H9 (cell line): ENCODE measurements at regions not wholly inside any gene's neighbourhood (a gene's known extent, or its start where the extent isn't known, plus 50 kb on each side); places are given as distances from the start of the nearest gene placed in this dataset.

Experiments
- DNase-seq: peaks from one replicate; pipeline ENCODE4 v3.0.0-alpha.2; 2017
- H2AFZ ChIP-seq: one replicate; pipeline ENCODE4 v1.6.1; 2013; ENCODE audit warnings: mild to moderate bottlenecking, low read length, control low read depth, moderate library complexity
- H2AK5ac ChIP-seq: 2 replicates; pipeline ENCODE4 v1.6.1; 2013; ENCODE audit warnings: low read length, control low read depth, mixed read lengths; ENCODE audit not compliant: insufficient read length
- H2BK120ac ChIP-seq: one replicate; pipeline ENCODE4 v1.6.1; 2013; ENCODE audit warnings: low read depth, mild to moderate bottlenecking, low read length, control low read depth, inconsistent platforms; ENCODE audit not compliant: poor library complexity, severe bottlenecking
- H2BK12ac ChIP-seq: 2 replicates; pipeline ENCODE4 v1.6.1; 2013; ENCODE audit warnings: low read length, control low read depth, mixed read lengths, low read depth; ENCODE audit not compliant: insufficient read length
- H2BK15ac ChIP-seq: 2 replicates; pipeline ENCODE4 v1.6.1; 2013; ENCODE audit warnings: low read depth, low read length, control low read depth
- H2BK20ac ChIP-seq: one replicate; pipeline ENCODE4 v1.6.1; 2013; ENCODE audit warnings: low read depth, mild to moderate bottlenecking, low read length, control low read depth, inconsistent platforms; ENCODE audit not compliant: poor library complexity, severe bottlenecking
- H2BK5ac ChIP-seq: 2 replicates; pipeline ENCODE4 v1.6.1; 2013; ENCODE audit warnings: low read length, control low read depth, mixed read lengths; ENCODE audit not compliant: insufficient read length
- H3K14ac ChIP-seq: 2 replicates; pipeline ENCODE4 v1.6.1; 2013; ENCODE audit warnings: low read length, control low read depth; ENCODE audit not compliant: insufficient read depth
- H3K18ac ChIP-seq: 2 replicates; pipeline ENCODE4 v1.6.1; 2013; ENCODE audit warnings: low read depth, mild to moderate bottlenecking, mixed read lengths, low read length, control low read depth; ENCODE audit not compliant: insufficient read length
- H3K23ac ChIP-seq: 2 replicates; pipeline ENCODE4 v1.6.1; 2013; ENCODE audit warnings: low read length, control low read depth, mixed read lengths, low read depth; ENCODE audit not compliant: insufficient read length
- H3K23me2 ChIP-seq: 2 replicates; pipeline ENCODE4 v1.6.1; 2013; ENCODE audit warnings: low read depth, mild to moderate bottlenecking, mixed read lengths, low read length, control low read depth; ENCODE audit not compliant: insufficient read length, poor library complexity, severe bottlenecking
- H3K27ac ChIP-seq: 2 replicates; pipeline ENCODE4 v1.5.1; 2013; ENCODE audit warnings: low read length, control low read depth, mixed read lengths, low read depth; ENCODE audit not compliant: insufficient read length
- H3K27me3 ChIP-seq: 2 replicates; pipeline ENCODE4 v1.6.1; 2013; ENCODE audit warnings: low read length, control low read depth, inconsistent platforms; ENCODE audit not compliant: insufficient read depth
- H3K4ac ChIP-seq: 2 replicates; pipeline ENCODE4 v1.6.1; 2013; ENCODE audit warnings: low read depth, mild to moderate bottlenecking, control low read depth, inconsistent platforms, low read length, moderate library complexity
- H3K4me1 ChIP-seq: 2 replicates; pipeline ENCODE4 v1.6.1; 2013; ENCODE audit warnings: low read length, control low read depth, inconsistent platforms; ENCODE audit not compliant: insufficient read depth
- H3K4me2 ChIP-seq: 2 replicates; pipeline ENCODE4 v1.6.1; 2013; ENCODE audit warnings: low read length, control low read depth, mixed read lengths; ENCODE audit not compliant: insufficient read length, insufficient read depth
- H3K56ac ChIP-seq: 2 replicates; pipeline ENCODE4 v1.6.1; 2013; ENCODE audit warnings: low read depth, mild to moderate bottlenecking, mixed read lengths, low read length, control low read depth; ENCODE audit not compliant: insufficient read length
- H3K79me1 ChIP-seq: 2 replicates; pipeline ENCODE4 v1.6.1; 2013; ENCODE audit warnings: low read depth, mild to moderate bottlenecking, moderate library complexity, low read length, control low read depth, inconsistent platforms; ENCODE audit not compliant: insufficient read depth, poor library complexity, severe bottlenecking
- H3K79me2 ChIP-seq: 2 replicates; pipeline ENCODE4 v1.6.1; 2013; ENCODE audit warnings: low read length, control low read depth, inconsistent platforms; ENCODE audit not compliant: insufficient read depth
- H3K9ac ChIP-seq: 2 replicates; pipeline ENCODE4 v1.6.1; 2013; ENCODE audit warnings: low read length, control low read depth, mixed read lengths; ENCODE audit not compliant: insufficient read length; ENCODE audit errors: extremely low read depth
- H3K9me3 ChIP-seq: one replicate; pipeline ENCODE4 v1.6.1; 2013; ENCODE audit warnings: low read depth, low read length, inconsistent platforms; ENCODE audit not compliant: control insufficient read depth
- H3T11ph ChIP-seq: one replicate; pipeline ENCODE4 v1.6.1; 2013; ENCODE audit warnings: mild to moderate bottlenecking, low read length, control low read depth, inconsistent platforms
- H4K20me1 ChIP-seq: one replicate; pipeline ENCODE4 v1.6.1; 2013; ENCODE audit not compliant: control insufficient read depth, insufficient read length, insufficient read depth
- H4K5ac ChIP-seq: 2 replicates; pipeline ENCODE4 v1.6.1; 2013; ENCODE audit warnings: low read depth, mild to moderate bottlenecking, mixed read lengths, low read length, control low read depth; ENCODE audit not compliant: insufficient read length
- H4K8ac ChIP-seq: replicated peaks from 2 replicates; pipeline ENCODE4 v1.6.1; 2013; ENCODE audit warnings: low read length, control low read depth, mixed read lengths, low read depth; ENCODE audit not compliant: insufficient read length
- H4K91ac ChIP-seq: 2 replicates; pipeline ENCODE4 v1.6.1; 2013; ENCODE audit warnings: low read depth, mild to moderate bottlenecking, moderate library complexity, mixed read lengths, low read length, control low read depth; ENCODE audit not compliant: insufficient read length
- H3K27ac Mint-ChIP-seq, 3 experiments: 2 replicates in 2 of 3; 3 replicates in 1 of 3; pipeline ENCODE4 v1.8.0; 2020 to 2021; ENCODE audit warnings: mixed read lengths in 3 of 3, mild to moderate bottlenecking in 1 of 3, moderate library complexity in 1 of 3
- H3K27me3 Mint-ChIP-seq: 2 replicates; pipeline ENCODE4 v1.8.0; 2021; ENCODE audit warnings: low read depth, mild to moderate bottlenecking, moderate library complexity, mixed read lengths
- H3K36me3 Mint-ChIP-seq, 3 experiments: 2 replicates in 2 of 3; 3 replicates in 1 of 3; pipeline ENCODE4 v1.8.0; 2020 to 2021; ENCODE audit warnings: low read depth in 3 of 3, mixed read lengths in 3 of 3; ENCODE audit not compliant: insufficient read depth in 1 of 3
- H3K4me1 Mint-ChIP-seq, 2 experiments: 2 replicates each; pipeline ENCODE4 v1.8.0; 2020; ENCODE audit warnings: mixed read lengths in 2 of 2
- H3K4me3 Mint-ChIP-seq, 2 experiments: 2 replicates in 1 of 2; 3 replicates in 1 of 2; pipeline ENCODE4 v1.8.0; 2020 to 2021; ENCODE audit warnings: mild to moderate bottlenecking in 2 of 2, mixed read lengths in 2 of 2, moderate library complexity in 1 of 2
- H3K9me3 Mint-ChIP-seq, 2 experiments: 2 replicates in 1 of 2; 3 replicates in 1 of 2; pipeline ENCODE4 v1.8.0; 2020; ENCODE audit warnings: mild to moderate bottlenecking in 2 of 2, mixed read lengths in 2 of 2, moderate library complexity in 1 of 2
- CTCF ChIP-seq: fragments of 200-600 bp; sonication (generic); conservative IDR thresholded peaks from 3 replicates; pipeline ENCODE4 v1.8.0; 2021; ENCODE audit warnings: antibody characterized with exemption, mild to moderate bottlenecking
- WGBS: extraction: QIAGEN DNeasy Blood & Tissue Kit; methylation state at CpG from one replicate; pipeline ENCODE4 v1.1.7; 2013; ENCODE audit warnings: missing lambda C conversion rate, low lambda C conversion rate, mixed read lengths; ENCODE audit not compliant: insufficient read length; ENCODE audit errors: extremely low coverage; 5-methylcytosine and 5-hydroxymethylcytosine counted together

DNA sequence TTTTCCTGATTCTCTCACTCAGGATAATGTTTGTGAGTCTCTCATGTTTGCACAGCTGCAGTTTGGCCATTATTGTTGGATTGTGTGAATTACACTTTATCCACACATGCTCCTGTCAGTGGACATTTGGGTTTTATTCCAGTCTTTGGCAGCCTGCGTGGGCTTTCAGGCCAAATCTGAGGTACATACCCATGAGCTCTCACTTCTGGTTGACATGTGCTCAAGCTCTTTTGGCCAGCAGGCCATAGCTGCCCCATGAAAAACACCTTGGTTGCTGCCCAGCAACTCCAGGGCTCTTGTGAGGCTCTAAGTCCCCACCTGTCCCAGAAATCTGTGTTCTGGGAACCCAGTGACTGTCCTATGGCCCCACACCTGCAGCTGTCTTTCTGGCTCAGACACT is 124.5 kb upstream of the GALNT2 start:
- no peak overlapping the region for H3K14ac ChIP-seq
- H3K56ac ChIP-seq: no peak overlapping the region
- no peak overlapping the region for H3K18ac ChIP-seq
- H3K27ac ChIP-seq: no peak overlapping the region
- no peak overlapping the region for H4K8ac ChIP-seq
- TF ChIP-seq CTCF: no peak
- peaks cover 1% of the 10 kb centered on the region for H3K27me3 Mint-ChIP-seq
- H4K20me1 ChIP-seq: no peaks in the 10 kb centered on the region
- H3T11ph ChIP-seq: no peak overlapping the region
- H3K79me1 ChIP-seq: no peaks in the 10 kb centered on the region
- no peaks in the 10 kb centered on the region for H3K4me1 ChIP-seq
- no peak overlapping the region for H3K4me3 Mint-ChIP-seq
- H2AK5ac ChIP-seq: no peak overlapping the region
- H3K36me3 Mint-ChIP-seq: no peaks in the 10 kb centered on the region
- no peak for DNase-seq
- H3K27me3 ChIP-seq: no peaks in the 10 kb centered on the region
- no peak overlapping the region for H2BK20ac ChIP-seq
- no peak overlapping the region for H3K9ac ChIP-seq
- no peak overlapping the region for H4K91ac ChIP-seq
- H3K23me2 ChIP-seq: peaks cover 3% of the 10 kb centered on the region
- no peak overlapping the region for H2BK120ac ChIP-seq
- H3K79me2 ChIP-seq: no peaks in the 10 kb centered on the region
- no peaks in the 10 kb centered on the region for H3K9me3 ChIP-seq
- no CpG with 5 or more reads among the region's 1 CpG for WGBS
- no peak overlapping the region for H2BK5ac ChIP-seq
- H3K9me3 Mint-ChIP-seq: no peaks in the 10 kb centered on the region
- no peak overlapping the region for H2BK12ac ChIP-seq
- H2BK15ac ChIP-seq: no peak overlapping the region
- H4K5ac ChIP-seq: no peak overlapping the region
- no peak overlapping the region for H3K4me2 ChIP-seq
- H3K23ac ChIP-seq: no peak overlapping the region
- H3K4me1 Mint-ChIP-seq: peaks cover 10 to 23% of the 10 kb centered on the region in 2 experiments
- H2AFZ ChIP-seq: no peak overlapping the region
- H3K27ac Mint-ChIP-seq: no peak overlapping the region
- no peak overlapping the region for H3K4ac ChIP-seq
